Stimulated activated CD4-positive, alpha-beta T cell treated with anti-CD3 and anti-CD28 coated beads, Interleukin-1b, Interleukin-23, amount 100 ng/mL, for 4 hours (primary cell): ENCODE measurements at regions not wholly inside any gene's neighbourhood (a gene's known extent, or its start where the extent isn't known, plus 50 kb on each side); places are given as distances from the start of the nearest gene placed in this dataset.
"Not testable (repeated sequence)": the region's sequence is repeated elsewhere in the genome, so short reads cannot be mapped to it uniquely, and the experiment has no call there.

Source experiments
- DNase-seq, 2 donors: peaks; one replicate each; pipeline ENCODE4 v3.0.0-alpha.2; 2020; ENCODE audit warnings: low read depth in 2 of 2

DNA sequence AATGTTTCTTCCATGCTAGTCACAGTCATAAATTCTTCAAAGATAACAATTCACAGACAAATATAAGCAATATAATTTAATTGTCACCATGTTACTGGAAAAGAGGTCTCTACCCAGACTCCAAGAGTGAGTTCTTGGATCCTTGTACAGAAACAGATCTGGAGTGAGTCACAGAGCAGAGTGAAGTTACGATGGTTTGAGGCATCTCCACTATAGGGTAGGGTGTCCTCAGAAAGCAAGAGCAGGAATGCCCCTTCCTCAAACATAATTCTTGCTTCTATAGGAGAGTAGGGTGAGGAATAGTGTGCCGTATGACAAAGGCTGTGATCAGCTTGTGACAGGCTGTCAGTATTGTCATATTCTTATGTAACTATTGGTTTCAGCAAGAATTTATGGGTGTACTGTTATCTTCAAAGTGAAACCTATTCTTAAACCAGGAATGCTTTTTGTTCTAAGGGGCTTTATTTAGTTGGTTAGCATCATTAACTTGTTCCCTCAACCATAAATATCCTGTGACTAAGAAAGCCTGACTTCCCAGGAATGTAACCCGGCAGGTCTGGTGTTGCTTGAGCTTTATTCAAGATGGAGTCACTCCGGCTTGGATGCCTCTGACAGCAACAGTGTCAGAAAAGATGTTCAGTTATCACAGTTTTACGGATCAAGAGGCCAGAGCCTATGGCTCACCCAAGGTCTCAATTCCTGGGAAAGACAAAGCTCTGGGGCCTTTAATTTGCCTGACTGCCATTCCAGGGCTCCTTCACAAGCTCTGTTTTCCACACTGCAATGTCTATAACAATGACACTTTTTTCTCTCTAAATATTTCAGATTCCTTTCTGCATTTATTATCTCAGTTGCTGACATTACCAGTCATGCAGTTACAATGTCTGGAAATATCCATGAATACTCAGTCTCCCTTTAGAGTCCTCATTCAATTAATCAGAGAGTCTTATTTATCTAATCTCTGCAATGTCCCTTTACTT lies 298.6 kb downstream of the C6orf118 start:
- DNase-seq = no peak

DNA sequence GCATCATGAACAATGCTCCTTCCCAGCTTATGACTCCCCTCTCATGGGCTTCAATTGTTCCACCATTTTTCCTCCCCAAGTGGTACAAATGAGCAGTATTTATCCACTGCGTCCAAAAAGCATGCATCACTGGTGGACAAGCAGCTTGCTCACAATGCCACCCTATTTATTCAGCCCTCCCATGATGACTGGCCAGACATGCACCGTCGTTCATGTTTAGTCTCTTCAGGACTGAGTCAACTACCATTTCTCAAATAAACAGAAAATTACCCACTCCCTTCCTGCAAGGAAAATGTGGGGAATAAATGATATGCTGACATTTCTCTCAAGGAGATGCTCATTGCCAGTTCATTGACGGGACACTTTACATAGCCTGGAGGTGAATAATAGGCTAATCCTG lies 300.4 kb downstream of the C6orf118 start:
- DNase-seq = no peak

GRCh38 chr6:165002866-165003265 lies 306.5 kb downstream of the C6orf118 start:
- no peak for DNase-seq

DNA sequence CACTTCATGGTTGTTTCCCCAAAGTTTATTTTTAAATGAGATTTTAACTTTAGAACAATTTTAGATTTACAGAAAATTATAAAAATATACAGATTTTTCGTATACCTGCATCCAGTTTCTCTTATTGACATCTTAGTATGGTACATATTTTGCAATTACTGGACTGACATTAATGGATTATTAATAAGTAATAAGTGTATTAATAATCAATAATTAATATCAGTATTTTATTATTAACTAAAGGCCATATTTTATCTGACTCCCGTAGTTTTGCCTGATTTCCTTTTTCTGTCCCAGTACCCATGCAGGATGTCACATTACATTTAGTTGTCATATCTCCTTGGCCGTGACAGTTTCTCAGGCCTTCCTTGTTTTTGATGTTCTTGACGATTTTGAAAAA lies 307.0 kb downstream of the C6orf118 start:
- DNase-seq = no peak

GRCh38 chr6:165001502-165002157 lies 307.8 kb downstream of the C6orf118 start:
- DNase-seq = no peak

DNA sequence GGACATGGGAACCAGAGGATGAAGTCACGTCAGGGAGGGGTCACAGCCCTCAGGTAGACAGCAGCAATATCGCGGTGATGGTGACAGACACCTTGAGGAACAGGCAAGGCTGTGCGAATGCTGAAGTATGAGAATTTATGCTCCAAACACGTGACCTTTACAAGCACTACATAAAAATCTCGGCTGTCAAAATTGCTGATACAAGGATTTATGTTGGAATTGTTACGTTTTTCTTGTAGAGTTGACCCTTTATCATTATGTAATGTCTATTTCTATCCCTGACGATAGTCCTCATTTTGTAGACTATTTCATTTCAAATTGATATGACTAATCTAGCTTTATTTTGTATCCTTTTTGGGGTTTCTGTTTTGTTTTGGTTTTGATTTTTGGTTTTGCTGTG lies 311.1 kb downstream of the C6orf118 start:
- no peak for DNase-seq

DNA sequence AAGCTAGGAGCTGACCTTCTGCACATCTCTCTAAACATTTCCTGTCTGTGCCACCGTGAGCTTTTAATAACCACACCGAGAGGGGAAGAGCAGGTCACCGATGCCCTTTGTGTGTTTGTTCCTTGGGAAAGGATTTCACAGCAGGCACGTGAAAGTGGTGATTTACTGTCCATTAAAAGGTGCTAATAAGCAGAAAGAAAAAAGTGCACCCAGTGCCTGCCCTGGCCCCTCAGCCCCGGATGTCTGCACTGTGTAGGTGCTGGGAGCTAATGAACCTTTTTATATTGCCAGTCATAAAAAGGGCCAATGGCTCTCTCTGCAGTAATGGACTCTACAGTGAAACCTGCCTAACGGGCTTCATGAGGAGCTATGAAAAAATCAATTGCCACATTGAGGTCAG lies 312.6 kb downstream of the C6orf118 start:
- DNase-seq = no peak

- no peak for DNase-seq
Measured at GRCh38 chr6:164991573-164991972, 317.8 kb downstream of the C6orf118 start.

- DNase-seq = no peak
Measured at GRCh38 chr6:164990901-164991300, 318.5 kb downstream of the C6orf118 start.

DNA sequence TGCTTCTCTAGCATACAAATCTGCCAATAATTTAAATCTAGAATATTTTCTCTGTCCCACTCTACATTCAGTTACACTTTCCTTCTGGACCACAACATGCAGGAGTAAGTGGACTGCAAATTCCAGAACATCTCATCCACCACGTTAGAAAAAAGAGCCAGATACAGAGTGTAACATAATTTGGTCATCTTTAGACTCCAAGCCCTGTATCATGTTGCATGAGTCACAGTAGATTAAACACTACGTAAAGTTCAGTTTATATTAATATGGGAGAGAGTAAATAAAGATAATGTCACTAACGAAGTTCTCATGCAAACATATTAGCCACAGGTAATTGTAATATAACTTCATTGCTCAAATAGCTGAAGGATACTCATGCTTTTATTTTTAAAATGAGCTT lies 327.0 kb downstream of the C6orf118 start:
- DNase-seq = no peak

- no peak for DNase-seq
Measured at GRCh38 chr6:164967102-164967501, 342.3 kb downstream of the C6orf118 start.

- no peak for DNase-seq
Measured at GRCh38 chr6:164962805-164963204, 346.6 kb downstream of the C6orf118 start.

DNA sequence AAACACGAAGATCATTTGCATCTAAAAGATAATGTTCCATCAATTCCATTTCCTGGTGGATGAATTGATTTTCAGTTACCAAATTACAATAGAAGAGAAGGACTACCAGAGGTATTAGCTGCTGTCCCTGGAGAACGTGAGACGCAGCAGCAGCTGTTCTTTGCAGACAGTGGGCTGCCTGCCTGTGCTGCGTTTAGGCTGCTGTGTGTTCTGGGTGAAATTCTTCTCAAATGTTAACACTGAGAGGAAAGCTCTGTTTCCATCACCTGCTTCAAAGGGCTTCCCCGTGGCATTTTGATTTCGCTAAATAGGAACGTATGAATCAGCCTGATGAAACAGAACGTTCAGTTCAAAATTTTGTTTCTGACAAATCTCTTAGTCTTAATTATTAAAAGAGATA lies 362.2 kb downstream of the C6orf118 start:
- no peak for DNase-seq

GRCh38 chr6:164942271-164942670 lies 367.1 kb downstream of the C6orf118 start:
- no peak for DNase-seq

DNA sequence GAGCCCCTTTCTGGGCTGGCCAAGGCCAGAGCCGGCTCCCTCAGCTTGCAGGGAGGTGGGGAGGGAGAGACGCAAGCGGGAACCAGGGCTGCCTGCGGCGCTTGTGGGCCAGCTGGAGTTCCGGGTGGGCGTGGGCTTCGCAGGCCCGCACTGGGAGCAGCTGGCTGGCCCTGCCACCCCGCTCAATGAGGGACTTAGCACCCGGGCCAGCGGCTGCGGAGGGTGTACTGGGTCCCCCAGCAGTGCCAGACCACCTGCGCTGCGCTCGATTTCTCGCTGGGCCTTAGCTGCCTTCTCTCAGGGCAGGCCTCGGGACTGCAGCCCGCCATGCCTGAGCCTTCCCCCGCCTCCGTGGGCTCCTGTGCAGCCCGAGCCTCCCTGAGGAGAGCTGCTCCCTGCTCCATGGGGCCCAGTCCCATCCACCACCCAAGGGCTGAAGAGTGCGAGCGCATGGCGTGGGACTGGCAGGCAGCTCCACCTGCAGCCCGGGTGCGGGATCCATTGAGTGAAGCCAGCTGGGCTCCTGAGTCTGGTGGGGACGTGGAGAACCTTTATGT lies 376.1 kb downstream of the C6orf118 start:
- DNase-seq = not testable (repeated sequence)

GRCh38 chr6:164929408-164929977 lies 379.9 kb downstream of the C6orf118 start:
- DNase-seq = no peak

- DNase-seq = no peak
Measured at GRCh38 chr6:164928728-164929407, 380.5 kb downstream of the C6orf118 start.

DNA sequence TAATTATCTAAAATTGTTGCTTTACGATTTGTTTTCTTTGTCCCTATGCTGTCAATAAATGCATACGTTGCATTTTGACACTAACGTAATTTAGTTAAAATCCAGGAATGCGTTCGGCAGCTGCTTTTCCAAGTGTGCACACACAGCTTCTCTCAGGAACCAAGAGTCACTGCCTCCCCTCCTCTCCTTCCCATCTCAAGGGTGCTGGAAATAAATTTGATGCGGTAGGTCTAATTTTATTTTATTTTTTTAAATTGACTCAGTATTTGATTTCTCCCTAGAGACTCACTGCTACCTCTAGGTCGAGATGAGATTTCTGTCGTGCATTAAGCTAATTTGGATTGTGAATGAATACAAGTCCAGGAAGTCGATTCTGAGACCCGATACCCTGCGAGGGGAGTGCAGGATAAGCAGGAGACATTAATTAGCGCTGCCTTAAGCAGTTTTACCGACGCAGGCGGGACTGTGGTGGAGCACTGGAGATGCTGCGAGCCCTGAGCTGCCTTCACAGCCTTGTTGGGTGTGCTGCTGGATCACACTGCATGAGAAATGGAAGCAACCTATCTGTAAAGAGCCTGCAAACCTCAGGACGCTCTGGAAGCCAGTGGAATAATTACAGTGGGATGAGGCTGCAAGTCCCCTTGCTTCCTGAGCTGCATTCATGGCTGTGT lies 381.2 kb downstream of the C6orf118 start:
- DNase-seq = no peak

- peak; percentile 15 to 49 for DNase-seq
Measured at GRCh38 chr6:164927288-164928056, 381.9 kb downstream of the C6orf118 start.

DNA sequence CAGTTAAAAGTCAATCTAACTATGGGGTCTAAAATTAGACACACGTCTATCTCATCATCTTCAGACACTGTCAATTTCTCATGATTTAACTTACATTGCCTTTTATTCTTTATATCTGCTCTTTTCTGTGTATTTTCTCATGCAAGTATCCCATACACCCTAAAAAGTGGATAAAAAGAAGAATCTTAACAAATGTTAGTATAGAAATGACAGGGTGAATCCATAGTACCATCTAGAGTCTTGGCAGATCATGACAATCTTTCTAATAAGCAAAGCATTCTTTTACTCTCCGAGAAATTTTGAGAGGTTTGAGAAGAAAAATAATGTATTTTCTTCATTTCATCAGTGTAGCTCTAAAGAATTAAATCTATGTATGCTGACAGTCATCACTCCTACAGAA lies 382.7 kb downstream of the C6orf118 start:
- no peak for DNase-seq
